ENCODE measurements at regions not wholly inside any gene's neighbourhood (a gene's known extent, or its start where the extent isn't known, plus 50 kb on each side); places are given as distances from the start of the nearest gene placed in this dataset.

GRCh38 chr2:40507432-40507831, 55.5 kb upstream of the SLC8A1 start:
- no peak for DNase-seq (ENCODE audit: low read depth)

- no peak for DNase-seq (ENCODE audit: low read depth)
Observed at GRCh38 chr2:40510304-40510703, 58.4 kb upstream of the SLC8A1 start.

GRCh38 chr2:40511661-40512213, 59.8 kb upstream of the SLC8A1 start:
- DNase-seq (ENCODE audit: low read depth): peak; percentile 93

GRCh38 chr2:40512256-40512655, 60.4 kb upstream of the SLC8A1 start:
- no peak for DNase-seq (ENCODE audit: low read depth)

- DNase-seq (ENCODE audit: low read depth): no peak
Observed at GRCh38 chr2:40513201-40513600, 61.3 kb upstream of the SLC8A1 start.

- DNase-seq (ENCODE audit: low read depth): no peak
Observed at GRCh38 chr2:40516604-40517003, 64.7 kb upstream of the SLC8A1 start.

GRCh38 chr2:40528564-40528963, 76.7 kb upstream of the SLC8A1 start:
- no peak for DNase-seq (ENCODE audit: low read depth)

GRCh38 chr2:40531359-40531758, 79.5 kb upstream of the SLC8A1 start:
- no peak for DNase-seq (ENCODE audit: low read depth)

GRCh38 chr2:40534528-40534927, 82.6 kb upstream of the SLC8A1 start:
- DNase-seq (ENCODE audit: low read depth): no peak

GRCh38 chr2:40535972-40536371, 84.1 kb upstream of the SLC8A1 start:
- DNase-seq (ENCODE audit: low read depth): no peak

- DNase-seq (ENCODE audit: low read depth): no peak
Observed at GRCh38 chr2:40540026-40540425, 88.1 kb upstream of the SLC8A1 start.

- DNase-seq (ENCODE audit: low read depth): no peak
Observed at GRCh38 chr2:40543381-40543780, 91.5 kb upstream of the SLC8A1 start.

GRCh38 chr2:40544072-40544471, 92.2 kb upstream of the SLC8A1 start:
- DNase-seq (ENCODE audit: low read depth): no peak

GRCh38 chr2:40545645-40546044, 93.8 kb upstream of the SLC8A1 start:
- DNase-seq (ENCODE audit: low read depth): no peak

GRCh38 chr2:40546439-40547191, 94.7 kb upstream of the SLC8A1 start:
- DNase-seq (ENCODE audit: low read depth): no peak

- no peak for DNase-seq (ENCODE audit: low read depth)
Observed at GRCh38 chr2:40548521-40548920, 96.6 kb upstream of the SLC8A1 start.

- no peak for DNase-seq (ENCODE audit: low read depth)
Observed at GRCh38 chr2:40550085-40550484, 98.2 kb upstream of the SLC8A1 start.

GRCh38 chr2:40551081-40551480, 99.2 kb upstream of the SLC8A1 start:
- DNase-seq (ENCODE audit: low read depth): no peak

GRCh38 chr2:40554665-40555294, 102.9 kb upstream of the SLC8A1 start:
- DNase-seq (ENCODE audit: low read depth): peak; percentile 27

- DNase-seq (ENCODE audit: low read depth): peak; percentile 35
Observed at GRCh38 chr2:40556293-40556692, 104.4 kb upstream of the SLC8A1 start.

GRCh38 chr2:40556739-40557138, 104.8 kb upstream of the SLC8A1 start:
- no peak for DNase-seq (ENCODE audit: low read depth)

- no peak for DNase-seq (ENCODE audit: low read depth)
Observed at GRCh38 chr2:40558761-40559160, 106.9 kb upstream of the SLC8A1 start.

- DNase-seq (ENCODE audit: low read depth): no peak
Observed at GRCh38 chr2:40559175-40559574, 107.3 kb upstream of the SLC8A1 start.

GRCh38 chr2:40564184-40564583, 112.3 kb upstream of the SLC8A1 start:
- no peak for DNase-seq (ENCODE audit: low read depth)

Measured in fibroblast of gingiva (primary cell).